ENCODE measurements at regions not wholly inside any gene's neighbourhood (a gene's known extent, or its start where the extent isn't known, plus 50 kb on each side); places are given as distances from the start of the nearest gene placed in this dataset.

DNA sequence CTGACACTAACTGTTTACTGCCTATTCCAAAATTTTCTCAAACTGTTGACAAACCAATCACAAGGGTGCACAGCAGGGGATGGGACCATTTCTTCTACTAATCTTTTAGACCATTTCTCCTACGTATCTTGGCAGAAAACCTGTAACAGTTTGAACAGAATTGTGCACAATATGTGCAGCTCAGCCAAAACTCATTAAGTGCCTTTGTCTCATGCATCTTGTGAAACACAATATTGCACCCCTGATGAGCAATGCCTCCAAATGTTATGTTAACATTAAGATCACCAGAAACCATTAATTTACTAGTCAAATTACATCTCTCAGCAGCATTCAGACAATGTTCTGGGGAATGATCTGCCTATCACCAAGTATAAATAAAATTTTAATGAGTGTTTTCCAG lies 247.5 kb downstream of the NRIP1 start:
- TF ChIP-seq, protein P1, sequence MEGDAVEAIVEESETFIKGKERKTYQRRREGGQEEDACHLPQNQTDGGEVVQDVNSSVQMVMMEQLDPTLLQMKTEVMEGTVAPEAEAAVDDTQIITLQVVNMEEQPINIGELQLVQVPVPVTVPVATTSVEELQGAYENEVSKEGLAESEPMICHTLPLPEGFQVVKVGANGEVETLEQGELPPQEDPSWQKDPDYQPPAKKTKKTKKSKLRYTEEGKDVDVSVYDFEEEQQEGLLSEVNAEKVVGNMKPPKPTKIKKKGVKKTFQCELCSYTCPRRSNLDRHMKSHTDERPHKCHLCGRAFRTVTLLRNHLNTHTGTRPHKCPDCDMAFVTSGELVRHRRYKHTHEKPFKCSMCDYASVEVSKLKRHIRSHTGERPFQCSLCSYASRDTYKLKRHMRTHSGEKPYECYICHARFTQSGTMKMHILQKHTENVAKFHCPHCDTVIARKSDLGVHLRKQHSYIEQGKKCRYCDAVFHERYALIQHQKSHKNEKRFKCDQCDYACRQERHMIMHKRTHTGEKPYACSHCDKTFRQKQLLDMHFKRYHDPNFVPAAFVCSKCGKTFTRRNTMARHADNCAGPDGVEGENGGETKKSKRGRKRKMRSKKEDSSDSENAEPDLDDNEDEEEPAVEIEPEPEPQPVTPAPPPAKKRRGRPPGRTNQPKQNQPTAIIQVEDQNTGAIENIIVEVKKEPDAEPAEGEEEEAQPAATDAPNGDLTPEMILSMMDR (IDR thresholded peaks at IDR 0.05) = no peak
- no peak for TF ChIP-seq EZH2 (IDR thresholded peaks at IDR 0.05)
- no peak for TF ChIP-seq EZH2phosphoT487 (IDR thresholded peaks at IDR 0.05)
